Transverse colon (tissue), 4 donors: ENCODE measurements at regions not wholly inside any gene's neighbourhood (a gene's known extent, or its start where the extent isn't known, plus 50 kb on each side); places are given as distances from the start of the nearest gene placed in this dataset.

Source experiments
- DNase-seq: peaks from one replicate; pipeline ENCODE4 v3.0.0-alpha.2; 2019
- H3K27ac ChIP-seq, 4 donors: fragments of 200-600 bp; sonication (generic); 2 replicates each; pipeline ENCODE4 v1.5.1; 2016 to 2018; ENCODE audit warnings: inconsistent platforms in 4 of 4
- H3K27me3 ChIP-seq: fragments of 200-600 bp; sonication (generic); 2 replicates; pipeline ENCODE4 v1.5.1; 2017; ENCODE audit warnings: inconsistent platforms
- H3K36me3 ChIP-seq, 4 donors: fragments of 200-600 bp; sonication (generic); 2 replicates each; pipeline ENCODE4 v1.5.1; 2017 to 2019; ENCODE audit warnings: inconsistent platforms in 4 of 4
- H3K4me1 ChIP-seq, 4 donors: fragments of 200-600 bp; sonication (generic); 2 replicates each; pipeline ENCODE4 v1.5.1; 2017 to 2020; ENCODE audit warnings: inconsistent platforms in 4 of 4
- H3K4me3 ChIP-seq, 4 donors: fragments of 200-600 bp; sonication (generic); 1 replicate in 1 of 4; 2 replicates in 3 of 4; pipeline versions ENCODE4 v1.5.1 to v1.6.1; 2017 to 2019; ENCODE audit warnings: inconsistent platforms in 4 of 4
- H3K9me3 ChIP-seq, 2 donors: fragments of 200-600 bp; sonication (generic); 2 replicates each; pipeline ENCODE4 v1.5.1; 2017 to 2019; ENCODE audit warnings: inconsistent platforms in 2 of 2
- EP300 ChIP-seq: sonication (generic); formaldehyde crosslinking; IDR thresholded peaks from one replicate; pipeline ENCODE4 v1.6.1; 2017; ENCODE audit warnings: antibody characterized with exemption, low read depth
- POLR2A ChIP-seq: fragments of 450-650 bp; IDR thresholded peaks from one replicate; pipeline ENCODE4 v1.6.1; 2016; ENCODE audit warnings: antibody characterized with exemption, mild to moderate bottlenecking, moderate library complexity
- POLR2AphosphoS5 ChIP-seq, 3 donors: sonication (generic); formaldehyde crosslinking; IDR thresholded peaks; one replicate each; pipeline ENCODE4 v1.6.1; 2016; ENCODE audit warnings: antibody characterized with exemption in 3 of 3
- WGBS, 2 donors: methylation state at CpG; one replicate each; pipeline ENCODE4 v1.1.5; 2018; ENCODE audit warnings: low coverage in 1 of 2; 5-methylcytosine and 5-hydroxymethylcytosine counted together
- in situ Hi-C, 4 donors: fragments of 200-750 bp; cut with MboI; loops; one replicate each; pipeline versions ENCODE4 v1.15.0 to v1.15.1; 2017; ENCODE audit warnings: low sequenced_read_pairs in 3 of 4, low pct_ligation_motif_present in 1 of 4, low pct_unique_long_range_greater_than_20kb in 1 of 4
- intact Hi-C: fragments of 100-400 bp; cut with DNase I; formaldehyde crosslinking; loops from one replicate; pipeline ENCODE4 v1.15.1; 2023; ENCODE audit warnings: low total_unique reads
- TF ChIP-seq, protein P1 (sequence below), 5 experiments: fragments of 200-600 bp in 3 of 5; fragments of 450-650 bp in 2 of 5; sonication (generic) in 3 of 5; IDR thresholded peaks; 1 replicate in 2 of 5; 2 replicates in 3 of 5; pipeline ENCODE4 v1.5.1; 2016 to 2017; ENCODE audit warnings: antibody characterized with exemption in 5 of 5, inconsistent platforms in 3 of 5, mild to moderate bottlenecking in 2 of 5, moderate library complexity in 1 of 5

DNA sequence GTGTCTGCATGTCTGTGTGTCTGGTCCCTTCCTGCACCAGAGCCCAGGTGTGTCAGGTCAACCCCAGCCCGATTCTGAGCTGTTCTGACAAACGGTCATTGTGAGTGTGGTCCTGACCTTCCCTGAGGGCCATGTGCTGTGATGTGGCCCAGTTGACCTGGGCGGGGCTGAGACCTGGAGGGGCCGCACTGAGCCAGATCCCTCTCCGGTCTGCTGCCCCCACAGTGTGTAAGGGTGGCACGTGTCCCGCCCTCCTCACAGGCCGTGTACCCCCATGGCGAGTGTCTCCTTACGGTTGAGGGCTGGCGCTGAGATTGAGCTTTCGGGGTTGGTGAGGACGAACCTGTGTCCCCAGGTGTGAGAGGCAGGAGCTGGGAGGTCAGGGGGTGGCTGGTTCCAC is 136.5 kb downstream of the MRPL36 start:
- Histone ChIP-seq H3K36me3 (no peaks in the 10 kb centered on the region), H3K9me3 (no peaks in the 10 kb centered on the region), H3K4me1 (peaks cover 0 to 11% (median 4%) of the 10 kb centered on the region in 4 donors), H3K4me3 (no peak overlapping the region), H3K27me3 (peaks cover 63% of the 10 kb centered on the region), H3K27ac (no peak overlapping the region)
- no peak for TF ChIP-seq EP300
- no peak for TF ChIP-seq POLR2AphosphoS5 (IDR thresholded peaks at IDR 0.05)
- TF ChIP-seq, protein P1, sequence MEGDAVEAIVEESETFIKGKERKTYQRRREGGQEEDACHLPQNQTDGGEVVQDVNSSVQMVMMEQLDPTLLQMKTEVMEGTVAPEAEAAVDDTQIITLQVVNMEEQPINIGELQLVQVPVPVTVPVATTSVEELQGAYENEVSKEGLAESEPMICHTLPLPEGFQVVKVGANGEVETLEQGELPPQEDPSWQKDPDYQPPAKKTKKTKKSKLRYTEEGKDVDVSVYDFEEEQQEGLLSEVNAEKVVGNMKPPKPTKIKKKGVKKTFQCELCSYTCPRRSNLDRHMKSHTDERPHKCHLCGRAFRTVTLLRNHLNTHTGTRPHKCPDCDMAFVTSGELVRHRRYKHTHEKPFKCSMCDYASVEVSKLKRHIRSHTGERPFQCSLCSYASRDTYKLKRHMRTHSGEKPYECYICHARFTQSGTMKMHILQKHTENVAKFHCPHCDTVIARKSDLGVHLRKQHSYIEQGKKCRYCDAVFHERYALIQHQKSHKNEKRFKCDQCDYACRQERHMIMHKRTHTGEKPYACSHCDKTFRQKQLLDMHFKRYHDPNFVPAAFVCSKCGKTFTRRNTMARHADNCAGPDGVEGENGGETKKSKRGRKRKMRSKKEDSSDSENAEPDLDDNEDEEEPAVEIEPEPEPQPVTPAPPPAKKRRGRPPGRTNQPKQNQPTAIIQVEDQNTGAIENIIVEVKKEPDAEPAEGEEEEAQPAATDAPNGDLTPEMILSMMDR (IDR thresholded peaks at IDR 0.05), result no peak
- no peak for TF ChIP-seq POLR2A
- in situ Hi-C loops, result no loop called here
- WGBS, 2 donors, result 71% methylated on average over 11 of the region's 13 CpGs; no CpG with 5 or more reads in 1 of the 2 donors
- DNase-seq, result no peak
- intact Hi-C loops, result no loop called here

DNA sequence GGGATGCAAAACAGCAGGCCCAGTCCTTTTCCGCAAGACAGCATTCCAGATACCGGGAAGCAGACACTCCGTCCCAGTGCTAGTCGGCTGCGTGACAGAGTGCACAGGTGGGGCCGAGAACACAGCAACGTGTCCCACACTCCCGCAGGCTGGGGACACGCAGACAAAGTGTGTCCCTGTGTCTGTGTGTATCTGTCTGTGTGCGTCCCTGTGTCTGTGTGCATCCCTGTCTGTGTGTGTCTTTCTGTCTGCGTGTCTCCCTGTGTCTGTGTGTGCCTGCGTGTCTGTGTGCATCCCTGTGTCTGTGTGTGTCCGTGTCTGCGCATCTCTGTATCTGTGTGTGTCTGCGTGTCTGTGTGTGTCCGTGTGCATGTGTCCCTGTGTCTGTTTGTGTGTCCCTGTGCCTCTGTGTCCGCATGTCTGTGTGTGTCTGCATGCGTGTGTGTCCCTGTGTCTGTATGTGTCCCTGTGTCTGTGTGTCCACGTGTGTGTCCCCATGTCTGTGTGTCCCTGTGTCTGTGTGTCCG is 137.0 kb downstream of the MRPL36 start:
- Histone ChIP-seq H3K27me3 (peaks cover 61% of the 10 kb centered on the region), H3K9me3 (no peaks in the 10 kb centered on the region), H3K27ac (no peak overlapping the region), H3K4me3 (no peak overlapping the region), H3K36me3 (no peaks in the 10 kb centered on the region), H3K4me1 (peaks cover 0 to 9% (median 2%) of the 10 kb centered on the region in 4 donors)
- 72 to 88% methylated on average over 4 to 20 of the region's 20 CpGs for WGBS, 2 donors
- in situ Hi-C loops, result no loop called here
- no peak for DNase-seq
- TF ChIP-seq POLR2AphosphoS5 (IDR thresholded peaks at IDR 0.05) (no peak), POLR2A (no peak), EP300 (no peak)
- TF ChIP-seq, protein P1 (IDR thresholded peaks at IDR 0.05), result no peak
- intact Hi-C loops, result no loop called here

DNA sequence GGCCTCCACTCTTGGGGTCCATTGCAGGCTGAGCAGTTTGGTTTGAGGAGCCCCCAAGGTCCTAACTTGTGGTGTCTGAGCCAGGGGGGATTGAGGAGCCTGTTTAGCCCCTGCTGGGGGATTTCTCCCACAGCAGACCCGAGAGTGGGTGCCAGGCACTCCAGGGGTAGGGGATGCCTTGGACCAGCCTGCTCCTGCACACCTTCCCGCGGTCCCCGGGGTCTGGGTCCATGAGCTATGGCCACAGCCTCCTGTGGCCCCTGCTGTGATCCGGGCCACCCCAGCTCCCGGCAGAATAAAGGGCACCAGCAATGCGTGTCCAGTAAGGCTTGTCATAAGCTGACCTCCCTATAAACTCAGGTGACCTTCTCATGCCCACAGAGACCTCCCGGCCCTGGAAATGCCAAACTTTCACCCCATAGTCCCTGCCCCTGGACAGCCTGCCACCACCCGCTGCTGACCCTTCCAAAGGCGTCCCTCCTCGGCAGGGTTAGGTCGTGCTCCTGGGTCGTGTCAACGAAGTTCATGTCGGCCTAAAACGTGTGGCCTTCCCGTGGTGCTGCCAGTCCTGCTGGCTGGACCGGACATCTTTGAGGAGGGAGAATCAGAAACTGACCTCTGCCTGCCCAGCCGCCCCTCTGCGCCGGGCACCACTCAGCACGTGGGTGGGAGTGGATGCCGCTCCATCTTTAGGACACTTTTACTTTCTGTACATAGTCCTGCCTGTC is 137.6 kb downstream of the MRPL36 start:
- intact Hi-C loops, result no loop called here
- no peaks in the 10 kb centered on the region for H3K36me3 ChIP-seq
- H3K9me3 ChIP-seq, result no peaks in the 10 kb centered on the region
- no peak overlapping the region for H3K4me3 ChIP-seq
- DNase-seq, result no peak
- H3K4me1 ChIP-seq, result peaks cover 0 to 5% (median 2%) of the 10 kb centered on the region in 4 donors
- in situ Hi-C loops, result no loop called here
- TF ChIP-seq POLR2AphosphoS5 (IDR thresholded peaks at IDR 0.05), result no peak
- TF ChIP-seq, protein P1 (IDR thresholded peaks at IDR 0.05), result no peak
- TF ChIP-seq POLR2A, result no peak
- no peak for TF ChIP-seq EP300
- WGBS, 2 donors, result 78% methylated on average over 19 of the region's 23 CpGs; no CpG with 5 or more reads in 1 of the 2 donors
- H3K27ac ChIP-seq, result no peak overlapping the region
- peaks cover 62% of the 10 kb centered on the region for H3K27me3 ChIP-seq

DNA sequence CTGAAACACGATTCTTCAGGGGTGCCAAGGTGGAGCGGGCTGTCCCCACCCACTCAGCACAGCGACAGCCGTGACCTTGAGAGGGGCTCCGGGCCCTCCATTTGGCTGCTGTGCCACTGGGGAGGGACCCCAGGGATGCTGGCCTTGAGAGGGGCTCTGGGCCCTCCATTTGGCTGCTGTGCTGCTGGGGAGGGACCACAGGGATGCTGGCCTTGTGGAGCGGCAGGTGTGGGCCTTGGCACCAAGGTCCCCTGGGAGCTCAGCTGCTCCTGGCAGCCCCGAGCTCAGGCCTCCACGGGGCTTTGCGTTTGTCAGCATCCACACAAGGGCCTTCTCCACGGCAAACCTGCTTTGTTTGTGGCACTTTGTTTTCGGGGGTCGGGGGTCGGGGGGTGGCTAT is 137.6 kb upstream of the LPCAT1 start:
- no peak for TF ChIP-seq POLR2A
- no peak for TF ChIP-seq POLR2AphosphoS5 (IDR thresholded peaks at IDR 0.05)
- no peak for TF ChIP-seq EP300
- TF ChIP-seq, protein P1 (IDR thresholded peaks at IDR 0.05), result no peak
- DNase-seq, result no peak
- WGBS, 2 donors, result 77% methylated on average over 8 of the region's 13 CpGs; no CpG with 5 or more reads in 1 of the 2 donors
- H3K9me3 ChIP-seq, result no peaks in the 10 kb centered on the region
- H3K27ac ChIP-seq, result no peak overlapping the region
- H3K4me1 ChIP-seq, result no peaks in the 10 kb centered on the region
- intact Hi-C loops (no loop called here), in situ Hi-C loops (no loop called here)
- peaks cover 61% of the 10 kb centered on the region for H3K27me3 ChIP-seq
- no peak overlapping the region for H3K4me3 ChIP-seq
- no peaks in the 10 kb centered on the region for H3K36me3 ChIP-seq
